PFSK-1 (cell line): ENCODE measurements at regions not wholly inside any gene's neighbourhood (a gene's known extent, or its start where the extent isn't known, plus 50 kb on each side); places are given as distances from the start of the nearest gene placed in this dataset.

ENCODE experiments used
- FOXP2 ChIP-seq: optimal IDR thresholded peaks from 2 replicates; pipeline ENCODE3; 2011; ENCODE audit warnings: borderline replicate concordance, control low read depth, inconsistent platforms; ENCODE audit not compliant: insufficient read depth; ENCODE audit errors: extremely low read length, extremely low read depth
- POLR2AphosphoS5 ChIP-seq: IDR thresholded peaks from 2 replicates; pipeline ENCODE4 v1.6.1; 2012; ENCODE audit warnings: low read depth, mild to moderate bottlenecking, control low read depth, low read length, moderate library complexity
- SIN3A ChIP-seq: IDR thresholded peaks from 2 replicates; pipeline ENCODE4 v1.6.1; 2012; ENCODE audit warnings: mild to moderate bottlenecking, low read length, moderate library complexity, borderline replicate concordance; ENCODE audit not compliant: insufficient read depth
- TAF1 ChIP-seq: IDR thresholded peaks from 2 replicates; pipeline ENCODE4 v1.6.1; 2012; ENCODE audit warnings: low read length, control low read depth, borderline replicate concordance; ENCODE audit not compliant: insufficient read depth
- TF ChIP-seq, protein P1 (sequence below), 2 experiments: IDR thresholded peaks; 2 replicates each; pipeline versions ENCODE4 v1.6.1 to v1.8.0; 2011 to 2012; ENCODE audit warnings: low read depth in 2 of 2, low read length in 2 of 2, control low read depth in 1 of 2, inconsistent platforms in 1 of 2, mild to moderate bottlenecking in 1 of 2, moderate library complexity in 1 of 2; ENCODE audit not compliant: insufficient read depth in 1 of 2

DNA sequence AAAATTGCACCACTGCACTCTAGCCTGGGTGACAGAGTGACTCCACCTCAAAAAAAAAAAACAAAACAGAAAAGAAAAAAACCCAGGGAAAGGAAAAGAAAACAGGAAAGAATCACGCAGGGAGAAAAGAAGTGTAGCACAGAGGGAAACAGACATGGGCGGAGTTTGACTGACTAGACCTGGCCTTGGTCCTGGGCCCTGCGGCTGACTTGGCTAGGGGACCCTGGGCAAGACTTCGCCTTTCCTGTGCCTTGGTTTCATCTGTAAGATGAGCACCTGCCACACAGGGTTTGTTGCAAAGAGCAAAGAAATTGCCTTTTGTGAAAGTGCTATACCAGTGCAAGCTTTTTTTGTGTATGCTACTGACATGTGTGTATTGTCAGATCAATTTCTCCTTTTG lies 71.3 kb upstream of the KCNG1 start:
- TF ChIP-seq, protein P1, sequence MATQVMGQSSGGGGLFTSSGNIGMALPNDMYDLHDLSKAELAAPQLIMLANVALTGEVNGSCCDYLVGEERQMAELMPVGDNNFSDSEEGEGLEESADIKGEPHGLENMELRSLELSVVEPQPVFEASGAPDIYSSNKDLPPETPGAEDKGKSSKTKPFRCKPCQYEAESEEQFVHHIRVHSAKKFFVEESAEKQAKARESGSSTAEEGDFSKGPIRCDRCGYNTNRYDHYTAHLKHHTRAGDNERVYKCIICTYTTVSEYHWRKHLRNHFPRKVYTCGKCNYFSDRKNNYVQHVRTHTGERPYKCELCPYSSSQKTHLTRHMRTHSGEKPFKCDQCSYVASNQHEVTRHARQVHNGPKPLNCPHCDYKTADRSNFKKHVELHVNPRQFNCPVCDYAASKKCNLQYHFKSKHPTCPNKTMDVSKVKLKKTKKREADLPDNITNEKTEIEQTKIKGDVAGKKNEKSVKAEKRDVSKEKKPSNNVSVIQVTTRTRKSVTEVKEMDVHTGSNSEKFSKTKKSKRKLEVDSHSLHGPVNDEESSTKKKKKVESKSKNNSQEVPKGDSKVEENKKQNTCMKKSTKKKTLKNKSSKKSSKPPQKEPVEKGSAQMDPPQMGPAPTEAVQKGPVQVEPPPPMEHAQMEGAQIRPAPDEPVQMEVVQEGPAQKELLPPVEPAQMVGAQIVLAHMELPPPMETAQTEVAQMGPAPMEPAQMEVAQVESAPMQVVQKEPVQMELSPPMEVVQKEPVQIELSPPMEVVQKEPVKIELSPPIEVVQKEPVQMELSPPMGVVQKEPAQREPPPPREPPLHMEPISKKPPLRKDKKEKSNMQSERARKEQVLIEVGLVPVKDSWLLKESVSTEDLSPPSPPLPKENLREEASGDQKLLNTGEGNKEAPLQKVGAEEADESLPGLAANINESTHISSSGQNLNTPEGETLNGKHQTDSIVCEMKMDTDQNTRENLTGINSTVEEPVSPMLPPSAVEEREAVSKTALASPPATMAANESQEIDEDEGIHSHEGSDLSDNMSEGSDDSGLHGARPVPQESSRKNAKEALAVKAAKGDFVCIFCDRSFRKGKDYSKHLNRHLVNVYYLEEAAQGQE (IDR thresholded peaks at IDR 0.05; ENCODE audit: insufficient read depth in 1 of 2, low read depth in 2 of 2, low read length in 2 of 2), result peak; percentile 74 to 85
- TF ChIP-seq FOXP2, result no peak

DNA sequence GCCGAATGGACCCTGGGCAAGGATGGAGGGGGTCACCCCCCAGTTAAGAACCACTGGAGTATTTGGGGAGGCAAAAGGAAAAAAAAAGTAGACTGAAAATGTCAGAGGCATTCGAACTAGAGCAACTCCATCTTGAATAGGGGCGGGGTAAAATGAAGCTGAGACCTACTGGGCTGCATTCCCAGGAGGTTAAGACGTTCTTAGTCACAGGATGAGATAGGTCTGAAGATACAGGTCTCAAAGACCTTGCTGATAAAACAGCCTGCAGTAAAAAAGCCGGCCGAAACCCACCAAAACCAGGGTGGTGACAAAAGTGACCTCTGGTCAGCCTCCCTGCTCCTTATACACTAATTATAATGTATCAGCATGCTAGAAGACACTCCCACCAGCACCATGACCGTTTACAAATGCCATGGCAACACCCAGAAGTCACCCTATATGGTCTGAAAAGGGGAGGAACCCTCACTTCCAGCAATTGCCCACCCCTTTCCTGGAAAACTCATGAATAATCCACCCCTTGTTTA lies 70.4 kb upstream of the KCNG1 start:
- TF ChIP-seq POLR2AphosphoS5, result no peak
- no peak for TF ChIP-seq SIN3A
- TF ChIP-seq, protein P1 (IDR thresholded peaks at IDR 0.05; ENCODE audit: insufficient read depth in 1 of 2, low read depth in 2 of 2, low read length in 2 of 2), result no peak
- no peak for TF ChIP-seq TAF1
- TF ChIP-seq FOXP2, result no peak

- TF ChIP-seq, protein P1 (IDR thresholded peaks at IDR 0.05; ENCODE audit: insufficient read depth in 1 of 2, low read depth in 2 of 2, low read length in 2 of 2), result no peak
- TF ChIP-seq SIN3A, result no peak
- TF ChIP-seq FOXP2, result no peak
- no peak for TF ChIP-seq POLR2AphosphoS5
- no peak for TF ChIP-seq TAF1
These were observed 69.4 kb upstream of the KCNG1 start for GRCh38 chr20:51092338-51092737.

- TF ChIP-seq, protein P1 (IDR thresholded peaks at IDR 0.05; ENCODE audit: insufficient read depth in 1 of 2, low read depth in 2 of 2, low read length in 2 of 2), result no peak
- TF ChIP-seq SIN3A (no peak), FOXP2 (no peak), POLR2AphosphoS5 (no peak), TAF1 (no peak)
These were observed 68.7 kb upstream of the KCNG1 start for GRCh38 chr20:51091406-51092195.

- TF ChIP-seq FOXP2, result no peak
- no peak for TF ChIP-seq POLR2AphosphoS5
- TF ChIP-seq, protein P1 (IDR thresholded peaks at IDR 0.05; ENCODE audit: insufficient read depth in 1 of 2, low read depth in 2 of 2, low read length in 2 of 2), result no peak
- TF ChIP-seq TAF1, result no peak
- TF ChIP-seq SIN3A, result no peak
These were observed 66.9 kb upstream of the KCNG1 start for GRCh38 chr20:51089840-51090239.
